OCI-LY1 (cell line): ENCODE measurements at regions not wholly inside any gene's neighbourhood (a gene's known extent, or its start where the extent isn't known, plus 50 kb on each side); places are given as distances from the start of the nearest gene placed in this dataset.

Experiments used
- H2AFZ ChIP-seq: fragments of 200-600 bp; sonication (generic), shearing (Covaris generic); 2 replicates; pipeline ENCODE4 v1.6.0; 2014; ENCODE audit warnings: antibody characterized with exemption, mild to moderate bottlenecking, low read length
- H3F3A ChIP-seq: fragments of 200-600 bp; sonication (generic), shearing (Covaris generic); 2 replicates; pipeline ENCODE4 v1.6.0; 2014; ENCODE audit warnings: mild to moderate bottlenecking, antibody characterized with exemption, low read length, moderate library complexity; ENCODE audit not compliant: insufficient read depth
- H3K27ac ChIP-seq: fragments of 200-600 bp; sonication (generic); 2 replicates; pipeline ENCODE4 v1.5.1; 2014; ENCODE audit warnings: low read length, mixed run types, mild to moderate bottlenecking, low read depth; ENCODE audit not compliant: poor library complexity, severe bottlenecking
- H3K27me3 ChIP-seq: fragments of 200-600 bp; sonication (generic); 2 replicates; pipeline ENCODE4 v1.6.0; 2014; ENCODE audit warnings: antibody characterized with exemption, mild to moderate bottlenecking, low read length, moderate library complexity; ENCODE audit not compliant: insufficient read depth
- H3K36me3 ChIP-seq: fragments of 200-600 bp; sonication (generic); 2 replicates; pipeline ENCODE4 v1.6.1; 2014; ENCODE audit warnings: mild to moderate bottlenecking, antibody characterized with exemption, low read length, moderate library complexity, mixed read lengths; ENCODE audit not compliant: insufficient read depth
- H3K4me1 ChIP-seq: fragments of 200-600 bp; sonication (generic); 2 replicates; pipeline ENCODE4 v1.5.1; 2014; ENCODE audit warnings: mild to moderate bottlenecking, low read length, moderate library complexity; ENCODE audit not compliant: insufficient read depth, severe bottlenecking
- H3K4me2 ChIP-seq: fragments of 200-600 bp; sonication (generic), shearing (Covaris generic); 2 replicates; pipeline ENCODE4 v1.6.1; 2014; ENCODE audit warnings: low read length
- H3K4me3 ChIP-seq: fragments of 200-600 bp; sonication (generic); 2 replicates; pipeline ENCODE4 v1.5.1; 2014; ENCODE audit warnings: low read length, low read depth, mild to moderate bottlenecking, mixed read lengths; ENCODE audit not compliant: poor library complexity, severe bottlenecking
- H3K79me2 ChIP-seq: fragments of 200-600 bp; shearing (Covaris generic); 2 replicates; pipeline ENCODE4 v1.6.1; 2016; ENCODE audit warnings: mixed run types, low read length, mixed read lengths; ENCODE audit not compliant: insufficient read depth
- H3K9ac ChIP-seq: fragments of 200-600 bp; sonication (generic), shearing (Covaris generic); 2 replicates; pipeline ENCODE4 v1.6.1; 2014; ENCODE audit warnings: mild to moderate bottlenecking, low read length, mixed read lengths
- H3K9me2 ChIP-seq: fragments of 200-600 bp; sonication (generic), shearing (Covaris generic); 2 replicates; pipeline ENCODE4 v1.6.1; 2014; ENCODE audit warnings: low read depth, mild to moderate bottlenecking, low read length, mixed read lengths
- H3K9me3 ChIP-seq: fragments of 200-600 bp; shearing (Covaris generic); 2 replicates; pipeline ENCODE4 v1.6.1; 2014; ENCODE audit warnings: low read length, mixed read lengths
- H4K20me1 ChIP-seq: fragments of 200-600 bp; sonication (generic), shearing (Covaris generic); 2 replicates; pipeline ENCODE4 v1.6.0; 2016; ENCODE audit warnings: mild to moderate bottlenecking, low read length; ENCODE audit not compliant: insufficient read depth
- EZH2 ChIP-seq: fragments of 200-600 bp; sonication (generic), shearing (Covaris generic); IDR thresholded peaks from 2 replicates; pipeline ENCODE4 v1.8.0; 2017; ENCODE audit warnings: borderline replicate concordance, mixed run types, mild to moderate bottlenecking, antibody characterized with exemption, low read length, moderate library complexity, mixed read lengths
- TF ChIP-seq, protein P1 (sequence below): fragments of 200-600 bp; sonication (generic), shearing (Covaris generic); IDR thresholded peaks from 2 replicates; pipeline ENCODE4 v1.5.1; 2017; ENCODE audit warnings: mild to moderate bottlenecking, antibody characterized with exemption, low read length, moderate library complexity, mixed read lengths

DNA sequence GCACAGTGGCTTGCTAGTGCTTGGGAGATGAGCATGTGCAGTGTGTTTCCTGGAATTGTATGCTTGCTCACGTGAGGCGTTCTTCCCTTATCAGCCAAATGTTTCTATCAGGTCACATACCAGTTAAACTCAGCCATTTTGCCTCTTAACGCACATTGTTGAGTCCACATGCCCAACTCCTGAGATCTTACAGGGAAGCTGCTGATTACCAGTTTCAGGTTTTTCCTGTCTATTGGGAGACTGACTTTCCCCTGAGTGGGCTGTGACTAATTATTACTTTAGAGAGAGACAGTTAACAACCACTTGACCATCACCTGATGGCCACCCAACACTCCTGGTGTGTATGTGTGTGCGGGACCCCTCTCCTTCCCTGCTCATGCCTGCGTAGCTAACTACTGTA lies 161.3 kb upstream of the PTGFR start:
- no peaks in the 10 kb centered on the region for H3K4me1 ChIP-seq
- no peak overlapping the region for H3K4me2 ChIP-seq
- TF ChIP-seq, protein P1, sequence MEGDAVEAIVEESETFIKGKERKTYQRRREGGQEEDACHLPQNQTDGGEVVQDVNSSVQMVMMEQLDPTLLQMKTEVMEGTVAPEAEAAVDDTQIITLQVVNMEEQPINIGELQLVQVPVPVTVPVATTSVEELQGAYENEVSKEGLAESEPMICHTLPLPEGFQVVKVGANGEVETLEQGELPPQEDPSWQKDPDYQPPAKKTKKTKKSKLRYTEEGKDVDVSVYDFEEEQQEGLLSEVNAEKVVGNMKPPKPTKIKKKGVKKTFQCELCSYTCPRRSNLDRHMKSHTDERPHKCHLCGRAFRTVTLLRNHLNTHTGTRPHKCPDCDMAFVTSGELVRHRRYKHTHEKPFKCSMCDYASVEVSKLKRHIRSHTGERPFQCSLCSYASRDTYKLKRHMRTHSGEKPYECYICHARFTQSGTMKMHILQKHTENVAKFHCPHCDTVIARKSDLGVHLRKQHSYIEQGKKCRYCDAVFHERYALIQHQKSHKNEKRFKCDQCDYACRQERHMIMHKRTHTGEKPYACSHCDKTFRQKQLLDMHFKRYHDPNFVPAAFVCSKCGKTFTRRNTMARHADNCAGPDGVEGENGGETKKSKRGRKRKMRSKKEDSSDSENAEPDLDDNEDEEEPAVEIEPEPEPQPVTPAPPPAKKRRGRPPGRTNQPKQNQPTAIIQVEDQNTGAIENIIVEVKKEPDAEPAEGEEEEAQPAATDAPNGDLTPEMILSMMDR = no peak
- no peak for TF ChIP-seq EZH2
- H3K9ac ChIP-seq = no peak overlapping the region
- no peak overlapping the region for H3K27ac ChIP-seq
- no peaks in the 10 kb centered on the region for H3K9me2 ChIP-seq
- H3K36me3 ChIP-seq = no peaks in the 10 kb centered on the region
- no peak overlapping the region for H3K4me3 ChIP-seq
- H3K9me3 ChIP-seq = no peaks in the 10 kb centered on the region
- H3K79me2 ChIP-seq = no peaks in the 10 kb centered on the region
- H3F3A ChIP-seq = no peaks in the 10 kb centered on the region
- H2AFZ ChIP-seq = no peak overlapping the region
- H3K27me3 ChIP-seq = no peaks in the 10 kb centered on the region
- no peaks in the 10 kb centered on the region for H4K20me1 ChIP-seq

DNA sequence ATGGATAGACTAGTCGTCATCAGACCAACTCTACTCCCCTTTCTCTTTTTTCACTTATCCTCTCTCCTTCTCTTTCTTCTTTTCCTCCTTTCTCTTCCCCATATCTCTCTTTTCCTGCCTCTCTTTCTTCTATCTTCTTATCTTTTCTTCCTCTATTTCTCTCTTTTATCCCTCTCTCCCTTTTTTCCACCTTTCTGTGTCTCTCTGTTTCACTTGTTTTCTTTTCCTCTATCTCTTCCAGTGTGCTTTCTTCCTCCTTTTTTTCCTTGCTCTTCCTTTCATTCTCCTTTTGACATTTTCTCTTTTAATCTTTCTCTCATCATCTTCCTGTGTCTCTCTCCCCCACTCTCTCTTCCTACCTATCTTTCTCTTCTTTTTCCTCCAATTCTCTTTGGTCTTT lies 159.0 kb upstream of the PTGFR start:
- Histone ChIP-seq H3F3A (no peaks in the 10 kb centered on the region), H3K4me1 (no peaks in the 10 kb centered on the region), H3K27me3 (no peaks in the 10 kb centered on the region), H3K9me3 (no peaks in the 10 kb centered on the region), H4K20me1 (no peaks in the 10 kb centered on the region), H3K4me3 (no peak overlapping the region), H3K27ac (no peak overlapping the region), H3K9ac (no peak overlapping the region), H3K36me3 (no peaks in the 10 kb centered on the region), H3K79me2 (no peaks in the 10 kb centered on the region), H3K9me2 (no peaks in the 10 kb centered on the region), H3K4me2 (no peak overlapping the region), H2AFZ (no peak overlapping the region)
- TF ChIP-seq, protein P1 = no peak
- TF ChIP-seq EZH2 = no peak

DNA sequence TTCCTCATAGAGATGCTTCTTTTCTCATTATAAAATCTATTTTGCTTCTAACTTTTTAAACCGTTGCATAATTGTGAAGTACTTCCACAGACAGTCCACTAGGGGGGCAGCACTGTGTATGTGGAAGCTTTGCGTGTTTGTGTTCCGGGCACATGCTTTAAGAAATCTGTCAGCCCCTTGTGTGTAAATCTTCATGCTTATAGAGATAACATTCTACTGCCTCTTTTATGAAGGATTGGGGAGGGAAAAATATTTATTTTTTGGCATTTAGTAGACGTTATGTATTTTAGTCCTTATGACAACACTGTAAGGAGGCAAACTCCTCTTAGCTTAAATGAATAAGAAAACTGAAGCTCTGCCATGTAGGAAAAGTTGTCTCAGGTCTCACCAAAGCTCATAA lies 157.3 kb upstream of the PTGFR start:
- Histone ChIP-seq H3F3A (no peaks in the 10 kb centered on the region), H3K9me3 (no peaks in the 10 kb centered on the region), H3K79me2 (no peaks in the 10 kb centered on the region), H3K4me3 (no peak overlapping the region), H3K9ac (no peak overlapping the region), H3K27ac (no peak overlapping the region), H3K4me2 (no peak overlapping the region), H3K4me1 (no peaks in the 10 kb centered on the region), H2AFZ (no peak overlapping the region), H4K20me1 (no peaks in the 10 kb centered on the region), H3K27me3 (no peaks in the 10 kb centered on the region), H3K36me3 (no peaks in the 10 kb centered on the region), H3K9me2 (no peaks in the 10 kb centered on the region)
- TF ChIP-seq, protein P1 = peak; percentile 83
- no peak for TF ChIP-seq EZH2
